HG02763 (cell line): ENCODE measurements at regions not wholly inside any gene's neighbourhood (a gene's known extent, or its start where the extent isn't known, plus 50 kb on each side); places are given as distances from the start of the nearest gene placed in this dataset.
"Not testable (repeated sequence)": the region's sequence is repeated elsewhere in the genome, so short reads cannot be mapped to it uniquely, and the experiment has no call there.

ENCODE experiments used
- ATAC-seq: cut with Tn5 transposase; IDR thresholded peaks from one replicate; pipeline ENCODE4 v1.9.1; 2021; ENCODE audit warnings: mild to moderate bottlenecking, moderate library complexity; ENCODE audit not compliant: unreplicated experiment

- ATAC-seq: no peak
These were observed 159.2 kb downstream of the DDX1 start for GRCh38 chr2:15750822-15751329.

DNA sequence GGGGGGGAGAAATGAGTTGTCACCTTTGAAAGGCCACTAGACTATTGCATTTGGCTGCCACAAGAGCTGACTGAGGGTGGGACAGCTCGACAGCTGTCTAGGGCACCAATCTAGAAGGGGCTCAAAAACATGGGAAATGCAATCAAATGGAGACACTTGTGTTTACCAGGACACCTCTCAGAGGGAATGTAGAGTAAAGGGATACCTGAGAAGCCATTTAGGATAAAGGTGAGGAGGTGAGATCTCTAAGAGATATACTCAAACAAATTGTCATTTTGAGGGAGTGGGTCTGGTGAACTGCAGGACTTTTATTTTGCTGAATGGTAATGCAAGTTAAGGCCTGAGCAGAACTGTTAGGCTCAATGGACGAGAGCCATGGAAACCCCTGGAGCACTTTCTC is 159.8 kb downstream of the DDX1 start:
- ATAC-seq: no peak

DNA sequence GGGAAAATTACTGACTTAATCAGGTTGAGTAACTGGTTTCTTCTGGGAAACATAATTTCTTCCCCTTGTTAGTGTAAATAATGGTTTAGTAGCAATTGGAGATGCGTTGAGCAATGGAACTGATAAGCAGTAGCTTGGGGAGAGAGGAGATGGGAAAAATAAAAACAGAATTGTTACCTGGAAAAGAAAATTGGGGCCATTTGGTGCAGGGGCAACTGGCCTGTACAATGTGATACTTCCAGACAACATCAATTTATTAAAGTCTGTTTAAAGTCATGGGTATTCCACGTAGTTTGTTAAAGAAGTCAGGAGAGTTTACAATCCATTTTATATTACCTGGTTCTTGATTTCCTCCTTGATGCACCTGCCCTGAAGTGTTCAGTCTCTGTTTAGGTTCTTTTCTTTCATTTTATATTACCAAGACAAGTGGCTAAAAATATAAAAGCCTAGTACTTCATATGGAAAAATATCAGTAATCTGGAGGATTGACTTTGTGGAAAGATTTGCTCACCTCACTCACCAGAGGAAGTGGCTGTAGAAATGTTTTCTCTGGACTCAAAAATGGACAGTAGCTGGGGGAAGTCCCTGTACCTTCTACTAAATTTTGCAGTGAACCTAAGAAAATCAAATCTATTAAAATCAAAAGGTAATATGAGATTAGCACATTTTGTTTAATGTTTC is 161.0 kb downstream of the DDX1 start:
- no peak for ATAC-seq

GRCh38 chr2:15753233-15753798 is 161.6 kb downstream of the DDX1 start:
- no peak for ATAC-seq

DNA sequence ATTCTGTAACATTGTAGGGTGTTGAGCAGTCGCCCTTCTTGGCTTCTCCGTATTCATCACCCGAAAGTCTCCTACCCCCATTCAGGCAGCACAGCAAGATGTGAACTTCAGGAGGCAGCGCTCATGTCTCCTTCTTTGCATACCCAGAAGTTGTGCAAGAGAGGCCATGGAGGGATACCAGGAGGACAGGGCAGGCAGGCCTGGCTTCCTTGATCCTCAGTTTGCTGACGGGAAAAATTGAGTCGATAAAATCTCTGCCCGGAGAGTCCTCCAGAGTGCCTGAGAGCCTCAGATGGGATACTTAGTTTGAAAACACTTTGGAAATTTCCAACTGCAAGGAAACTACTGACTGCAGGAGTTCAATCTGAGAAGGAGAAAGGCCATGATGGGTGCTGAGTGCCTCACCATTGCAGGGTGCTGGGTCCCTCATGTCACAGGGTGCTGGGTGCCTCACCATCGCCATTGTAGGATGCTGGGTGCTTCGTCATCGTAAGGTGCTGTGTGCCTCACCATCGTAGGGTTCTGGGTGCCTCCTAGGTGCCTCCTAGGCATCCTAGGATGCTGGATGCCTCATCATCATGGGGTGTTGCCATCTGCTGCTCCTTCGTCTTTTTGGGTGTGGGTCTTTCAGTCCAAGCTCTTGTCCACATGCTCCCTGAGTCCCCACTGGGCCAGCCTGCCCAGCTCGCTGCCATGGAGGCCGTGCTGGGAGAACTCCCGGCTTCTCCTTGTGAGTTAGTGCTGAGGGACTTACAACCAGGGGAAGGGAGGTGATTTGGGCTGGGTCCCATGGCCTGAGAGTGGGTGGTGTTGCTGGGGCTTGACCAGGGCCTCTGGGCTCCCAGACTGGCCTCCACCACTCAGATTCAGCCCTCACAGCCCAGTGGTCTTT is 162.4 kb downstream of the DDX1 start:
- ATAC-seq: no peak

DNA sequence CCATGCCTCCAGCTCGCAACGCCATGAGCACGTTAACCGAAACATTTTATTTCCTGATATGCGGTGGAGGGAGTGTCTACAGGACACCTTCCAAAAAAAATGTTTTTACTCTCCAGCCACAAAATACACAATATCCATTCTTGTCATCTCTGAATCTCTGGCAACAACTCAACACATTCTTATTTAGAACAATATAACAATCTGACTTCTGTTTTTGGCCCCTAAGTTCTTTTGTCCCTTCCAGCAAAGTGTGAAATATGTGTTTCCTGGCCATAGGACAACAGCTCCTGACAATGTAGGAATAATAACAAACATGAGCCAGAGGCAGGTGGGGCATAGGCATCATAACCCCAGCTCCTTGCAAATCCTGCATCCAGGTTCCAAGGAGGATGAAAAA is 163.0 kb downstream of the DDX1 start:
- ATAC-seq: no peak

DNA sequence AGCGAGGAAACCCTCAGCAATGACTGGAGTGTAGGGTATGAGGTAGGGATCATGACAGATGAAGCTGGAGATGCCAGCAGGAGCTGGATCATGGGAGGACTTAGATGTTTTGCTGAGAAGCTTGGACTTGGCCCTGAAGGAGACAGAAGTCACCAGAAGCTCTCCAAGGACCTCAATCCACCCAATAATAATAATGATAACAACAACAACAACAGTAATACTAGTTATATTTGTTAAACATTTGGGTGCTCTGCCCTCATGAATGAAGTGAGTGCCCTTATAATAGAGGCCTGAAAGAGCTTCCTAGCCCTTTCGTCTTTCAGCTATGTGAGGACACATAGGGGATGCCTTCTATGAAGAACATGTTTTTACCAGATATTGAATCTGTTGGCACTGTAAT is 163.9 kb downstream of the DDX1 start:
- no peak for ATAC-seq

- ATAC-seq: no peak
These were observed 164.4 kb downstream of the DDX1 start for GRCh38 chr2:15756011-15756550.

DNA sequence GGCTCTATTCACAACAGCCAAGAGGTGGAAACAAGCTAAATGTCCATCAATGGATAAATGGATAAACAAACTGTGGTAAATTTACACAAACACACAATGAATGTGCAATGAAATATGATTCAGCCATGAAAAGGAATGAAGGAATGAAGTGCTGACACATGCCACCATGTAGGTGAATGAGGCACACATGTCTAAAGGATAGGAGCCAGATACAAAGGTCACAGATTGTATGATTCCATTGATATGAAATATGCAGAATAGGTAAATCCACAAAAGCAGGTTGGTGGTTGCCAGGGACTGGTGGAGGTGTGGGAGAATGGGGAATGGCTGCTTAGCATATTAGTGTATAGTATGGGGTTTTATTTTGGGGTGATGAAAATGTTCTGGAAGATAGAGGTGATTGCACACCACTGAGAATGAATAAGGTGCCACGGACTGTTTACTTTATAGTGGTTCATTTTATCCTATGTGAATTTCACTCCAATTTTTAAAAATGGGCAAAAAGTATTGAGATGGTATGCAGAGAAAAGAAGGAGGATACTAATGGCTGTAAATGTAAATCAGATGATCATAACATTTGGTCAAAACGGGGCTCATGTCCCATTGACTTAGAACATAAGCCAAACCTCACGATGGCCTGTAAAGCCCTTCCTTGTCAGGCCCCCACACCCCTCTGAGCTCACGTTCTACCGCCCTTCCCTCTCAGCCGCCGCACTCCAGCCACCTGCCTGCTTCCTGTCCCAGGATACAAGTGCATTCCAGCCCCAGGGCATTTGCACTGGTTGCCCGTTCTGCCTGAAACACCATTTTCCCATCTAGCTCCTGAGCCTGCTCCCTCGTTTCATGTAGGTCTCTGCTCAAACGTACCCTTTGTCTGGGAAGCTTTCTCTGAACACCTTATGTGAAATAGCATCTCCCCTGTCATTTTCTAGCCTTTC is 165.5 kb downstream of the DDX1 start:
- ATAC-seq: no peak

DNA sequence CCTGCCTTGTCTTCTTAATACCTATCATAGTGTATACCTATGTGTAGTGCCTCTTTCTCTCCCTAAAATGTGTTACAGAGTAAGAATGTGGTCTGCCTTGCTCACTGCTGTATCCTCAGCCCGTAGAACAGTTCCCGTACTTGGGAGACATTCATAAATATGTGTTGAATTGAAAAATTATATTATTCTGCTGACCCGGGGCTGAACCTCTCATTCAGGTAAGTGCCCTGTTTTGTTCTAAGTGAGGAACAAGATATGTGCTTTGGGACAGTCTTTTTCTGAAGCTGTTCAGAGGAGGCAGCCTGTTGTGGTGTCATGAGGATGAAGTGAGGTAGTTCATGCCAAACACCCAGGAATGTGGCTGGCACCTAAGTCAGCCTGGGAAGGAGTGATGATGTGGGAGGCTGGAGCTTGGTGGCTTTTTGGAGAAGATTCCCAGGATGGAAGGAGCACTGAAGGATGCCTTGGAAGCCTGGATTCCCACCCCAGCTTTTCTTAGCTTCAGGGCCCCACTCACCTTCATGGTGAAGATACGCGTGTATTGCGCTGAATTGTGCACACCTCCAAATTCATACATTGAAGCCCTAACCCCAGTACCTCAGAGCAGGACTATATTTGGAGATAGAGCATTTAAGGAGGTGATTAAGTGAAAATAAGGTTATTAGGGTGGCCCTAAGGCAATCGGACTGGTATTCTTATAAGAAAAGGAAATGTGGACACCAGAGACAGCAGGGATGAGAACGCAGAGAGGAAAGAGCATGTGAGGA is 166.3 kb downstream of the DDX1 start:
- ATAC-seq: no peak

GRCh38 chr2:15758848-15759247 is 167.2 kb downstream of the DDX1 start:
- no peak for ATAC-seq

GRCh38 chr2:15759385-15759784 is 167.7 kb downstream of the DDX1 start:
- ATAC-seq: no peak

- ATAC-seq: not testable (repeated sequence)
These were observed 168.1 kb downstream of the DDX1 start for GRCh38 chr2:15759791-15760190.

- ATAC-seq: no peak
These were observed 168.7 kb downstream of the DDX1 start for GRCh38 chr2:15760232-15760910.

GRCh38 chr2:15761056-15761455 is 169.4 kb downstream of the DDX1 start:
- no peak for ATAC-seq

- ATAC-seq: no peak
These were observed 170.2 kb downstream of the DDX1 start for GRCh38 chr2:15761910-15762309.

DNA sequence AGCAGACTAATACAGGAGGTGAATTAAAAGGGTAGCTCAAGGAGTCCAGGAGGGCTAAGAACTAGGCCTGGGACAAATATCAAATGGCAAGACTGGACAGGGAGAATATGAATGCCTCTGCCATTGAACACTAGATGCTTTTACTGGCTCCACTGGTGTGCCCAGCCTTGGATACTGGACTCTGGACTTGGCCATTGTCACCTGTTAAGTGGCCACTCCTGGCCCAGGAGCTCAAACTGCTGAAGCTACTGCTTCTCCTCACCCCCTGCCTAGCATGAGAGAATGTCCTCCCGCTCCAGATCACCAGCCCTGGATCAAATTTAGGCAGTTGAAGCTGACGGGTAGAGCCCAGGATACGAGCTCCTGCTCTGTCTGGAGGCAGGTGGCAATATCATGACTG is 170.8 kb downstream of the DDX1 start:
- no peak for ATAC-seq

DNA sequence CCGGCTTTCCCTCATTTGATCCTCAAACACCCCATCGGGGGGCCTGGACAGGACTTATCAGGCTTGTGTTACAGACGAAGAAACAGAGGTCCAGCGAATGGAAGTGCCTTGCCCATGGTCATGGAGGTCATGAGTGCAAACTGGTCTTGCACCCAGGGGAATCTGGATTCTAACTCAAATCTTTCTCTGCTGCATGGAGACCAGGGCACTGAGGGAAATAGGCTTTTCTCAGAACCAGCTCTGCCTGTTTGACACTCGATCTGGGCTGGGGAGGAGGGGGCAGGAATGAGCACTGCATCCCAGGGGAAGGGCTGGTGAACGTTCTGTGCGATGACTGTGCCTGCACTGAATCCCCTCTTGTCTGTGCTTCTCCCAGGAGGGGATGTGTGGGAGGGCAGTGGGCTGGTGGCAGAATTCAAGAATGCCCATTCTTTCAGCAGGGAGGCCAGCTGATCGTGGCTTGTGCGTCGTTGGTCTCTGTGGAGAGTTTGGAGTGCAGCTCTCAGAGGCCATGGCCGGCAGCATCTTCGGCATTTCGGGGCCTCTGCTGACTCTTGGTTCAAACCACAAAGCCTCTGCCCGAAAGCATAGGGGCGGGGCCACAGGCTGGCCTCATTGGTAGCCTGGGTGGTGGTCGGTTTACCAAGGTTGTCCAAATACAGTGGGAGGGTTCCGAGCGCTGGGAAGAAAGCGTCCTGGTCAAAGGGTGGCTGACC is 171.6 kb downstream of the DDX1 start:
- no peak for ATAC-seq
